ENCODE measurements at regions not wholly inside any gene's neighbourhood (a gene's known extent, or its start where the extent isn't known, plus 50 kb on each side); places are given as distances from the start of the nearest gene placed in this dataset.

- no peak for TF ChIP-seq ELK4 (IDR thresholded peaks at IDR 0.05; ENCODE audit: borderline replicate concordance, low read depth, low read length)
Measured at GRCh38 chr4:74608151-74608949, 163.4 kb downstream of the AREG start (continued).

GRCh38 chr4:74610491-74610890 is 165.6 kb downstream of the AREG start:
- POLR2A ChIA-PET, result no interaction called here
- no peaks in the 10 kb centered on the region for H3K36me3 ChIP-seq (ENCODE audit: control insufficient read depth in 2 of 2, insufficient read depth in 1 of 2, low read length in 2 of 2)
- H3K27ac ChIP-seq (ENCODE audit: extremely low read depth, low read depth, low read length), result no peak overlapping the region
- no peaks in the 10 kb centered on the region for H3K4me1 ChIP-seq (ENCODE audit: control insufficient read depth, insufficient read depth, low read length)
- TF ChIP-seq ZNF610 (tag by site-specific recombination; IDR thresholded peaks at IDR 0.05; ENCODE audit: borderline replicate concordance) (no peak), ZNF530 (tag by site-specific recombination; IDR thresholded peaks at IDR 0.05; ENCODE audit: low read depth) (no peak), ZNF670 (tag by site-specific recombination; IDR thresholded peaks at IDR 0.05; ENCODE audit: low read depth) (no peak)
- H3K9me3 ChIP-seq (ENCODE audit: control insufficient read depth, insufficient read depth, low read depth, low read length), result no peaks in the 10 kb centered on the region
- no peak overlapping the region for H3K4me3 ChIP-seq (ENCODE audit: low read depth, low read length)
- CTCF ChIA-PET, result interaction anchor here (0.5 to 0.6 kb wide), 2 partner anchors 78 to 1297 kb away, joined by 3 to 4 read pairs; no protein-coding TSS in a partner anchor

- H3K27ac ChIP-seq (ENCODE audit: extremely low read depth, low read depth, low read length), result no peak overlapping the region
- no peaks in the 10 kb centered on the region for H3K36me3 ChIP-seq (ENCODE audit: control insufficient read depth in 2 of 2, insufficient read depth in 1 of 2, low read length in 2 of 2)
- CTCF ChIA-PET, result no interaction called here
- POLR2A ChIA-PET, result no interaction called here
- H3K4me1 ChIP-seq (ENCODE audit: control insufficient read depth, insufficient read depth, low read length), result no peaks in the 10 kb centered on the region
- no peak overlapping the region for H3K4me3 ChIP-seq (ENCODE audit: low read depth, low read length)
- TF ChIP-seq ZBTB44 (tag by site-specific recombination; IDR thresholded peaks at IDR 0.05) (no peak), ZNF26 (tag by site-specific recombination; IDR thresholded peaks at IDR 0.05) (no peak), SCRT2 (tag by site-specific recombination; IDR thresholded peaks at IDR 0.05) (no peak), ZNF777 (tag by site-specific recombination; IDR thresholded peaks at IDR 0.05; ENCODE audit: borderline replicate concordance) (no peak), TCF7L2 (IDR thresholded peaks at IDR 0.05; ENCODE audit: borderline replicate concordance, low read depth, low read length) (no peak)
- H3K9me3 ChIP-seq (ENCODE audit: control insufficient read depth, insufficient read depth, low read depth, low read length), result no peaks in the 10 kb centered on the region
Measured at GRCh38 chr4:74612837-74613236, 167.9 kb downstream of the AREG start.

- no peaks in the 10 kb centered on the region for H3K9me3 ChIP-seq (ENCODE audit: control insufficient read depth, insufficient read depth, low read depth, low read length)
- H3K4me1 ChIP-seq (ENCODE audit: control insufficient read depth, insufficient read depth, low read length), result no peaks in the 10 kb centered on the region
- H3K36me3 ChIP-seq (ENCODE audit: control insufficient read depth in 2 of 2, insufficient read depth in 1 of 2, low read length in 2 of 2), result no peaks in the 10 kb centered on the region
- no peak overlapping the region for H3K27ac ChIP-seq (ENCODE audit: extremely low read depth, low read depth, low read length)
- no peak overlapping the region for H3K4me3 ChIP-seq (ENCODE audit: low read depth, low read length)
- POLR2A ChIA-PET, result no interaction called here
- CTCF ChIA-PET, result no interaction called here
- TF ChIP-seq ZBTB1 (tag by site-specific recombination; IDR thresholded peaks at IDR 0.05) (no peak), ZNF626 (tag by site-specific recombination; IDR thresholded peaks at IDR 0.05) (no peak), MYNN (tag by site-specific recombination; IDR thresholded peaks at IDR 0.05; ENCODE audit: borderline replicate concordance) (no peak), ZBTB26 (tag by site-specific recombination; optimal IDR thresholded peaks at IDR 0.05) (no peak), ZNF132 (tag by site-specific recombination; IDR thresholded peaks at IDR 0.05; ENCODE audit: borderline replicate concordance) (no peak), ZNF184 (tag by site-specific recombination; IDR thresholded peaks at IDR 0.05) (no peak), ZNF777 (tag by site-specific recombination; IDR thresholded peaks at IDR 0.05; ENCODE audit: borderline replicate concordance) (no peak), RBAK (tag by site-specific recombination; IDR thresholded peaks at IDR 0.05) (no peak), ZNF169 (tag by site-specific recombination; IDR thresholded peaks at IDR 0.05) (no peak), ZNF654 (tag by site-specific recombination; IDR thresholded peaks at IDR 0.05; ENCODE audit: low read depth) (no peak), ZNF174 (tag by site-specific recombination; IDR thresholded peaks at IDR 0.05) (no peak), ZNF561 (tag by site-specific recombination; IDR thresholded peaks at IDR 0.05; ENCODE audit: borderline replicate concordance) (no peak), ATF2 (tag by site-specific recombination; IDR thresholded peaks at IDR 0.05; ENCODE audit: low read depth) (no peak), ZNF707 (tag by site-specific recombination; IDR thresholded peaks at IDR 0.05) (no peak), GLIS1 (tag by site-specific recombination; IDR thresholded peaks at IDR 0.05) (no peak)
Measured at GRCh38 chr4:74613266-74613665, 168.3 kb downstream of the AREG start.
